EH (cell line): ENCODE measurements at regions not wholly inside any gene's neighbourhood (a gene's known extent, or its start where the extent isn't known, plus 50 kb on each side); places are given as distances from the start of the nearest gene placed in this dataset.

ENCODE experiments used
- DNase-seq: peaks from one replicate; pipeline ENCODE4 v3.0.0-alpha.2; 2015; ENCODE audit warnings: low read depth

- DNase-seq = no peak
Observed at GRCh38 chr10:75347186-75347585, 54.4 kb downstream of the ZNF503 start.

GRCh38 chr10:75345738-75346137 lies 55.8 kb downstream of the ZNF503 start:
- DNase-seq = no peak

- DNase-seq = no peak
Observed at GRCh38 chr10:75344170-75344569, 57.4 kb downstream of the ZNF503 start.

GRCh38 chr10:75342397-75342796 lies 59.2 kb downstream of the ZNF503 start:
- no peak for DNase-seq

- DNase-seq = no peak
Observed at GRCh38 chr10:75335983-75336382, 65.6 kb downstream of the ZNF503 start.

- DNase-seq = peak; percentile 10
Observed at GRCh38 chr10:75335191-75335590, 66.4 kb downstream of the ZNF503 start.

- no peak for DNase-seq
Observed at GRCh38 chr10:75334720-75335119, 66.8 kb downstream of the ZNF503 start.

- no peak for DNase-seq
Observed at GRCh38 chr10:75332081-75332480, 69.5 kb downstream of the ZNF503 start.

GRCh38 chr10:75331081-75331480 lies 70.5 kb downstream of the ZNF503 start:
- no peak for DNase-seq

- no peak for DNase-seq
Observed at GRCh38 chr10:75329190-75329745, 72.3 kb downstream of the ZNF503 start.

- no peak for DNase-seq
Observed at GRCh38 chr10:75326306-75326705, 75.3 kb downstream of the ZNF503 start.

GRCh38 chr10:75319274-75319673 lies 82.3 kb downstream of the ZNF503 start:
- DNase-seq = no peak

GRCh38 chr10:75314570-75314969 lies 78.8 kb upstream of the COMTD1 start:
- no peak for DNase-seq

GRCh38 chr10:75312440-75312839 lies 76.7 kb upstream of the COMTD1 start:
- DNase-seq = no peak

GRCh38 chr10:75305675-75306074 lies 69.9 kb upstream of the COMTD1 start:
- DNase-seq = no peak

GRCh38 chr10:75304741-75305390 lies 69.1 kb upstream of the COMTD1 start:
- peak; percentile 10 for DNase-seq

- DNase-seq = no peak
Observed at GRCh38 chr10:75304313-75304712, 68.6 kb upstream of the COMTD1 start.

- no peak for DNase-seq
Observed at GRCh38 chr10:75303045-75303777, 67.5 kb upstream of the COMTD1 start.

- no peak for DNase-seq
Observed at GRCh38 chr10:75302029-75302428, 66.3 kb upstream of the COMTD1 start.

GRCh38 chr10:75297021-75297599 lies 61.4 kb upstream of the COMTD1 start:
- DNase-seq = no peak

GRCh38 chr10:75295868-75296441 lies 60.2 kb upstream of the COMTD1 start:
- no peak for DNase-seq

- peak; percentile 87 for DNase-seq
Observed at GRCh38 chr10:75294866-75295701, 59.3 kb upstream of the COMTD1 start.
